ENCODE measurements at regions not wholly inside any gene's neighbourhood (a gene's known extent, or its start where the extent isn't known, plus 50 kb on each side); places are given as distances from the start of the nearest gene placed in this dataset.
"Not testable (repeated sequence)": the region's sequence is repeated elsewhere in the genome, so short reads cannot be mapped to it uniquely, and the experiment has no call there.

- Mint-ChIP-seq H3K4me3 (no peak overlapping the region), H3K27me3 (no peaks in the 10 kb centered on the region), H3K9me3 (ENCODE audit: insufficient read depth) (peaks cover 16% of the 10 kb centered on the region), H3K4me1 (peaks cover 16% of the 10 kb centered on the region), H3K27ac (no peak overlapping the region)
- H3K27ac ChIP-seq (ENCODE audit: low read length in 2 of 2), result no peak overlapping the region
- H3K4me2 ChIP-seq (replicated peaks; ENCODE audit: low read depth, low read length, poor library complexity, severe bottlenecking), result no peak overlapping the region
- no peak for TF ChIP-seq EZH2 (IDR thresholded peaks at IDR 0.05; ENCODE audit: borderline replicate concordance, insufficient read depth, low read depth, low read length, poor library complexity, severe bottlenecking)
- TF ChIP-seq CTCF (IDR thresholded peaks at IDR 0.05), result no peak
- peaks cover 12 to 29% of the 10 kb centered on the region in 2 experiments for H3K36me3 ChIP-seq (replicated peaks in 1 of 2; ENCODE audit: control extremely low read depth in 1 of 2, control insufficient read depth in 1 of 2, extremely low read depth in 1 of 2, insufficient read depth in 2 of 2, low read length in 1 of 2)
- no peak overlapping the region for H3K9ac ChIP-seq (ENCODE audit: low read length)
- H3K27me3 ChIP-seq (replicated peaks in 1 of 4; ENCODE audit: control extremely low read depth in 1 of 4, control insufficient read depth in 3 of 4, insufficient read depth in 4 of 4, low read length in 3 of 4), result no peaks in the 10 kb centered on the region
- H2AFZ ChIP-seq (ENCODE audit: insufficient read depth, low read depth, low read length, poor library complexity, severe bottlenecking), result no peak overlapping the region
- H3K4me3 ChIP-seq (ENCODE audit: control extremely low read depth in 1 of 5, extremely low read depth in 1 of 5, insufficient read depth in 1 of 5, low read depth in 2 of 5, low read length in 4 of 5), result no peak overlapping the region
- ChIA-PET POLR2A (no interaction called here), CTCF (no interaction called here)
- peaks cover 56% of the 10 kb centered on the region for H3K79me2 ChIP-seq (ENCODE audit: control insufficient read depth, insufficient read depth, low read length)
- no peaks in the 10 kb centered on the region for H3K4me1 ChIP-seq (ENCODE audit: control insufficient read depth in 2 of 2, insufficient read depth in 2 of 2, low read length in 2 of 2)
- intact Hi-C loops (cut with micrococcal nuclease), result no loop called here
- DNase-seq, result no peak
- no peak for ATAC-seq (ENCODE audit: low read depth)
- H3K9me3 ChIP-seq (ENCODE audit: control extremely low read depth in 1 of 3, control insufficient read depth in 2 of 3, insufficient read depth in 1 of 3, low read length in 2 of 3), result peaks cover 4 to 24% (median 10%) of the 10 kb centered on the region in 3 donors
- no CpG with 5 or more reads among the region's 4 CpGs for WGBS (ENCODE audit: insufficient coverage)
- H4K20me1 ChIP-seq (ENCODE audit: control insufficient read depth, insufficient read depth, low read length, poor library complexity, severe bottlenecking), result peaks cover 29% of the 10 kb centered on the region
Measured at GRCh38 chr6:144690666-144691065, 405.5 kb downstream of the UTRN start.

GRCh38 chr6:144692050-144692449, 406.9 kb downstream of the UTRN start:
- no CpG with 5 or more reads among the region's 1 CpG for WGBS (ENCODE audit: insufficient coverage)
- H3K27me3 Mint-ChIP-seq; H3K9me3 Mint-ChIP-seq (ENCODE audit: insufficient read depth); H3K4me1 ChIP-seq (ENCODE audit: control insufficient read depth in 2 of 2, insufficient read depth in 2 of 2, low read length in 2 of 2); POLR2A ChIA-PET; intact Hi-C loops (cut with micrococcal nuclease); H3K27ac ChIP-seq (ENCODE audit: low read length in 2 of 2); DNase-seq; ATAC-seq (ENCODE audit: low read depth); H3K27me3 ChIP-seq (replicated peaks in 1 of 4; ENCODE audit: control extremely low read depth in 1 of 4, control insufficient read depth in 3 of 4, insufficient read depth in 4 of 4, low read length in 3 of 4); H3K27ac Mint-ChIP-seq; H3K4me3 Mint-ChIP-seq; H3K9ac ChIP-seq (ENCODE audit: low read length); H3K4me2 ChIP-seq (replicated peaks; ENCODE audit: low read depth, low read length, poor library complexity, severe bottlenecking); H2AFZ ChIP-seq (ENCODE audit: insufficient read depth, low read depth, low read length, poor library complexity, severe bottlenecking): not testable (repeated sequence)
- H3K9me3 ChIP-seq (ENCODE audit: control extremely low read depth in 1 of 3, control insufficient read depth in 2 of 3, insufficient read depth in 1 of 3, low read length in 2 of 3), result peaks cover 3 to 13% (median 4%) of the 10 kb centered on the region in 3 donors
- peaks cover 33% of the 10 kb centered on the region for H4K20me1 ChIP-seq (ENCODE audit: control insufficient read depth, insufficient read depth, low read length, poor library complexity, severe bottlenecking)
- peaks cover 44% of the 10 kb centered on the region for H3K79me2 ChIP-seq (ENCODE audit: control insufficient read depth, insufficient read depth, low read length)
- peak overlapping the region in 1 of 5 experiments; percentile 4 for H3K4me3 ChIP-seq (ENCODE audit: control extremely low read depth in 1 of 5, extremely low read depth in 1 of 5, insufficient read depth in 1 of 5, low read depth in 2 of 5, low read length in 4 of 5)
- peaks cover 16% of the 10 kb centered on the region for H3K4me1 Mint-ChIP-seq
- CTCF ChIA-PET, result interaction anchor here (0.7 kb wide), 1 partner anchor 54 kb away, joined by 4 read pairs; no protein-coding TSS in a partner anchor
- H3K36me3 ChIP-seq (replicated peaks in 1 of 2; ENCODE audit: control extremely low read depth in 1 of 2, control insufficient read depth in 1 of 2, extremely low read depth in 1 of 2, insufficient read depth in 2 of 2, low read length in 1 of 2), result peaks cover 9 to 24% of the 10 kb centered on the region in 2 experiments
